GM23338 (cell line): ENCODE measurements at regions not wholly inside any gene's neighbourhood (a gene's known extent, or its start where the extent isn't known, plus 50 kb on each side); places are given as distances from the start of the nearest gene placed in this dataset.

Experiments used
- ATAC-seq: fragments of 200-7000 bp; cut with Tn5 transposase; 3 replicates; pipeline ENCODE4 v1.9.1; 2020
- DNase-seq: peaks from one replicate; pipeline ENCODE4 v3.0.0-alpha.2; 2015; ENCODE audit warnings: low spot score
- H2AFZ ChIP-seq: fragments of 200-600 bp; sonication (generic); 2 replicates; pipeline ENCODE4 v1.8.0; 2016; ENCODE audit warnings: antibody characterized with exemption, mild to moderate bottlenecking, moderate library complexity
- H3F3A ChIP-seq: fragments of 200-600 bp; sonication (generic); replicated peaks from 2 replicates; pipeline ENCODE4 v1.8.0; 2017; ENCODE audit warnings: antibody characterized with exemption, mixed run types, low read depth
- H3K27ac ChIP-seq: fragments of 200-600 bp; sonication (generic); 2 replicates; pipeline ENCODE4 v1.6.1; 2016; ENCODE audit warnings: low read depth
- H3K27me3 ChIP-seq: fragments of 200-600 bp; sonication (generic); 2 replicates; pipeline ENCODE4 v1.8.0; 2016; ENCODE audit warnings: mild to moderate bottlenecking, mixed run types, moderate library complexity; ENCODE audit not compliant: insufficient read depth
- H3K36me3 ChIP-seq: fragments of 200-600 bp; sonication (generic); 2 replicates; pipeline ENCODE4 v1.8.0; 2016; ENCODE audit warnings: mild to moderate bottlenecking; ENCODE audit not compliant: insufficient read depth
- H3K4me1 ChIP-seq: fragments of 200-600 bp; sonication (generic); 2 replicates; pipeline ENCODE4 v1.8.0; 2016; ENCODE audit warnings: mild to moderate bottlenecking, moderate library complexity; ENCODE audit not compliant: insufficient read depth
- H3K4me2 ChIP-seq: fragments of 200-600 bp; sonication (generic); 2 replicates; pipeline ENCODE4 v1.7.1; 2017; ENCODE audit warnings: mixed run types
- H3K4me3 ChIP-seq: fragments of 200-600 bp; sonication (generic); 2 replicates; pipeline ENCODE4 v1.6.1; 2016; ENCODE audit warnings: mixed run types
- H3K79me2 ChIP-seq: fragments of 200-600 bp; sonication (generic); replicated peaks from 2 replicates; pipeline ENCODE4 v1.8.0; 2017; ENCODE audit warnings: mild to moderate bottlenecking; ENCODE audit not compliant: insufficient read depth
- H3K9me2 ChIP-seq: fragments of 200-600 bp; sonication (generic); 2 replicates; pipeline ENCODE4 v1.8.0; 2017; ENCODE audit not compliant: insufficient read depth
- H4K20me1 ChIP-seq: fragments of 200-600 bp; sonication (generic); replicated peaks from 2 replicates; pipeline ENCODE4 v1.8.0; 2017; ENCODE audit warnings: mild to moderate bottlenecking; ENCODE audit not compliant: insufficient read depth
- H3K27ac Mint-ChIP-seq: 2 replicates; pipeline ENCODE4 v1.8.0; 2020; ENCODE audit warnings: inconsistent platforms, mild to moderate bottlenecking, moderate library complexity, mixed read lengths
- H3K27me3 Mint-ChIP-seq: 3 replicates; pipeline ENCODE4 v1.8.0; 2022; ENCODE audit warnings: low read depth, mild to moderate bottlenecking, moderate library complexity, mixed read lengths, inconsistent platforms; ENCODE audit not compliant: insufficient read depth, poor library complexity
- H3K36me3 Mint-ChIP-seq: 3 replicates; pipeline ENCODE4 v1.8.0; 2021; ENCODE audit warnings: low read depth, mild to moderate bottlenecking, inconsistent platforms, moderate library complexity, mixed read lengths
- H3K4me1 Mint-ChIP-seq: 3 replicates; pipeline ENCODE4 v1.8.0; 2020; ENCODE audit warnings: mild to moderate bottlenecking, inconsistent platforms, mixed read lengths
- H3K4me3 Mint-ChIP-seq: 3 replicates; pipeline ENCODE4 v1.8.0; 2021; ENCODE audit warnings: moderate library complexity, mild to moderate bottlenecking, inconsistent platforms, mixed read lengths
- H3K9me3 Mint-ChIP-seq: 3 replicates; pipeline ENCODE4 v1.8.0; 2020; ENCODE audit warnings: moderate library complexity, mild to moderate bottlenecking, inconsistent platforms, mixed read lengths
- CREB1 ChIP-seq: fragments of 250-450 bp; sonication (Bioruptor Pico); IDR thresholded peaks from 2 replicates; pipeline ENCODE4 v1.5.0; 2020; ENCODE audit warnings: low read depth, mild to moderate bottlenecking, moderate library complexity
- CTCF ChIP-seq, 2 experiments: fragments of 200-600 bp in 1 of 2; sonication (generic) in 1 of 2; conservative IDR thresholded peaks; 2 replicates each; pipeline versions ENCODE4 v1.5.1 to v1.6.1; 2016 to 2017; ENCODE audit warnings: antibody characterized with exemption in 2 of 2, low read depth in 2 of 2, mild to moderate bottlenecking in 2 of 2, moderate library complexity in 1 of 2
- EZH2 ChIP-seq: fragments of 200-600 bp; sonication (generic); IDR thresholded peaks from one replicate; pipeline ENCODE4 v1.8.0; 2017; ENCODE audit warnings: antibody characterized with exemption, mild to moderate bottlenecking, low read depth; ENCODE audit not compliant: unreplicated experiment
- JUNB ChIP-seq: IDR thresholded peaks from one replicate; pipeline ENCODE4 v1.6.1; 2016; ENCODE audit warnings: antibody characterized with exemption; ENCODE audit not compliant: unreplicated experiment
- POLR2AphosphoS5 ChIP-seq: IDR thresholded peaks from 2 replicates; pipeline ENCODE4 v1.6.1; 2016; ENCODE audit warnings: antibody characterized with exemption, low read depth
- REST ChIP-seq: IDR thresholded peaks from one replicate; pipeline ENCODE4 v1.6.1; 2018; ENCODE audit warnings: antibody characterized with exemption; ENCODE audit not compliant: unreplicated experiment
- STAT1 ChIP-seq: IDR thresholded peaks from one replicate; pipeline ENCODE4 v1.6.1; 2016; ENCODE audit warnings: antibody characterized with exemption; ENCODE audit not compliant: unreplicated experiment
- ZNF462 ChIP-seq: fragments of 250-450 bp; sonication (Bioruptor Pico); IDR thresholded peaks from 2 replicates; pipeline ENCODE4 v1.5.0; 2020; ENCODE audit warnings: mild to moderate bottlenecking, moderate library complexity

GRCh38 chr5:166637295-166637694, 1654.2 kb upstream of the WWC1 start:
- H3K9me3 Mint-ChIP-seq: no peaks in the 10 kb centered on the region
- TF ChIP-seq CTCF (conservative IDR thresholded peaks at IDR 0.05; ENCODE audit: low read depth in 2 of 2) (peak in 1 of 2 experiments; percentile 39; a peak in 1 of 4 replicates), JUNB (no peak)
- H3K79me2 ChIP-seq: no peaks in the 10 kb centered on the region
- no peaks in the 10 kb centered on the region for H3K27me3 Mint-ChIP-seq
- no peak overlapping the region for H2AFZ ChIP-seq
- no peaks in the 10 kb centered on the region for H3K36me3 ChIP-seq
- ATAC-seq (no peak), DNase-seq (peak; percentile 34)
- no peak overlapping the region for H3K27ac ChIP-seq
- no peaks in the 10 kb centered on the region for H3K9me2 ChIP-seq
- H3F3A ChIP-seq: no peaks in the 10 kb centered on the region
- H3K4me2 ChIP-seq: no peak overlapping the region
- no peaks in the 10 kb centered on the region for H3K36me3 Mint-ChIP-seq
- H3K4me1 Mint-ChIP-seq: no peaks in the 10 kb centered on the region
- no peak overlapping the region for H3K4me3 Mint-ChIP-seq
- H4K20me1 ChIP-seq: no peaks in the 10 kb centered on the region
- no peak overlapping the region for H3K4me3 ChIP-seq
- H3K27ac Mint-ChIP-seq: no peak overlapping the region
- H3K4me1 ChIP-seq: no peaks in the 10 kb centered on the region
- H3K27me3 ChIP-seq: no peaks in the 10 kb centered on the region

GRCh38 chr5:166639151-166639550, 1652.3 kb upstream of the WWC1 start:
- Histone ChIP-seq H3K79me2 (no peaks in the 10 kb centered on the region), H3K36me3 (no peaks in the 10 kb centered on the region), H3K4me2 (no peak overlapping the region), H3K9me2 (no peaks in the 10 kb centered on the region), H3K4me3 (no peak overlapping the region), H3F3A (no peaks in the 10 kb centered on the region), H2AFZ (peak overlapping the region; percentile 61; the same call in 1 of the 2 replicates), H3K4me1 (peaks cover 4% of the 10 kb centered on the region; the same call in 1 of the 2 replicates), H3K27me3 (no peaks in the 10 kb centered on the region), H4K20me1 (no peaks in the 10 kb centered on the region), H3K27ac (no peak overlapping the region)
- no peak for ATAC-seq
- Mint-ChIP-seq H3K9me3 (no peaks in the 10 kb centered on the region), H3K36me3 (no peaks in the 10 kb centered on the region), H3K27ac (no peak overlapping the region), H3K4me1 (peaks cover under 1% of the 10 kb centered on the region; the same call in 1 of the 3 replicates), H3K27me3 (peaks cover 2% of the 10 kb centered on the region), H3K4me3 (no peak overlapping the region)
- DNase-seq: no peak
- TF ChIP-seq EZH2 (no peak), STAT1 (no peak), CTCF (conservative IDR thresholded peaks at IDR 0.05; ENCODE audit: low read depth in 2 of 2) (no peak), REST (no peak), CREB1 (CRISPR knock-in tag) (no peak), POLR2AphosphoS5 (no peak), ZNF462 (no peak)
